ENCODE measurements at regions not wholly inside any gene's neighbourhood (a gene's known extent, or its start where the extent isn't known, plus 50 kb on each side); places are given as distances from the start of the nearest gene placed in this dataset.

- Histone ChIP-seq H3K9ac (ENCODE audit: low read length) (no peak overlapping the region), H3K79me2 (ENCODE audit: insufficient read depth, low read length) (no peaks in the 10 kb centered on the region), H4K20me1 (ENCODE audit: insufficient read depth) (no peaks in the 10 kb centered on the region), H3K27ac (ENCODE audit: low read depth, low read length) (no peak overlapping the region), H3K36me3 (ENCODE audit: control insufficient read depth in 1 of 2, insufficient read depth in 2 of 2, low read length in 2 of 2) (no peaks in the 10 kb centered on the region), H3K9me2 (ENCODE audit: insufficient read depth) (no peaks in the 10 kb centered on the region), H2AFZ (ENCODE audit: low read depth, low read length, poor library complexity, severe bottlenecking) (no peak overlapping the region), H3K4me3 (replicated peaks in 1 of 2; ENCODE audit: low read depth in 1 of 2, low read length in 2 of 2) (no peak overlapping the region), H3K4me2 (ENCODE audit: low read length) (no peak overlapping the region), H3K27me3 (ENCODE audit: insufficient read depth, low read length) (no peaks in the 10 kb centered on the region), H3K9me3 (ENCODE audit: control insufficient read depth in 1 of 2, insufficient read depth in 1 of 2, low read depth in 1 of 2, low read length in 2 of 2) (no peaks in the 10 kb centered on the region), H3K4me1 (ENCODE audit: control insufficient read depth in 1 of 2, insufficient read depth in 2 of 2, low read length in 2 of 2) (no peaks in the 10 kb centered on the region)
- DNase-seq (ENCODE audit: low read depth, low spot score) (no peak), ATAC-seq (no peak)
- TF ChIP-seq SIN3A (IDR thresholded peaks at IDR 0.05; ENCODE audit: low read depth) (no peak), ZNF274 (IDR thresholded peaks at IDR 0.05; ENCODE audit: low read depth, low read length) (no peak), EZH2 (IDR thresholded peaks at IDR 0.05) (no peak), SRF (IDR thresholded peaks at IDR 0.05; ENCODE audit: low read depth) (no peak), MAX (IDR thresholded peaks at IDR 0.05) (no peak), ZFX (IDR thresholded peaks at IDR 0.05) (no peak), EGR1 (IDR thresholded peaks at IDR 0.05; ENCODE audit: low read depth) (no peak), CTCF (IDR thresholded peaks at IDR 0.05 in 2 of 3, conservative IDR thresholded peaks at IDR 0.05 in 1 of 3; ENCODE audit: borderline replicate concordance in 1 of 3, insufficient read depth in 1 of 3, low read depth in 2 of 3, low read length in 2 of 3) (no peak), ELF1 (IDR thresholded peaks at IDR 0.05; ENCODE audit: borderline replicate concordance, low read depth) (no peak), RAD21 (IDR thresholded peaks at IDR 0.05; ENCODE audit: low read depth) (no peak), JUND (IDR thresholded peaks at IDR 0.05) (no peak), CBX3 (IDR thresholded peaks at IDR 0.05; ENCODE audit: low read depth) (no peak), CEBPB (IDR thresholded peaks at IDR 0.05; ENCODE audit: low read depth) (no peak), EZH2phosphoT487 (IDR thresholded peaks at IDR 0.05; ENCODE audit: borderline replicate concordance) (no peak), YY1 (IDR thresholded peaks at IDR 0.05; ENCODE audit: extremely low read depth, insufficient replicate concordance, low read depth, low read length) (no peak)
- ChIA-PET POLR2A (no interaction called here), CTCF (no interaction called here), RAD21 (ENCODE audit: low non-redundant PET in 1 of 2, low total read pairs in 2 of 2, uncharacterized antibody in 2 of 2, unreplicated experiment in 2 of 2) (no interaction called here)
- intact Hi-C loops (cut with micrococcal nuclease): no loop called here
- BruUV-seq (replicated peaks): no TSS peak
Measured at GRCh38 chr22:47593911-47594311, 831.5 kb downstream of the TBC1D22A start.
